ENCODE measurements at regions not wholly inside any gene's neighbourhood (a gene's known extent, or its start where the extent isn't known, plus 50 kb on each side); places are given as distances from the start of the nearest gene placed in this dataset.

DNA sequence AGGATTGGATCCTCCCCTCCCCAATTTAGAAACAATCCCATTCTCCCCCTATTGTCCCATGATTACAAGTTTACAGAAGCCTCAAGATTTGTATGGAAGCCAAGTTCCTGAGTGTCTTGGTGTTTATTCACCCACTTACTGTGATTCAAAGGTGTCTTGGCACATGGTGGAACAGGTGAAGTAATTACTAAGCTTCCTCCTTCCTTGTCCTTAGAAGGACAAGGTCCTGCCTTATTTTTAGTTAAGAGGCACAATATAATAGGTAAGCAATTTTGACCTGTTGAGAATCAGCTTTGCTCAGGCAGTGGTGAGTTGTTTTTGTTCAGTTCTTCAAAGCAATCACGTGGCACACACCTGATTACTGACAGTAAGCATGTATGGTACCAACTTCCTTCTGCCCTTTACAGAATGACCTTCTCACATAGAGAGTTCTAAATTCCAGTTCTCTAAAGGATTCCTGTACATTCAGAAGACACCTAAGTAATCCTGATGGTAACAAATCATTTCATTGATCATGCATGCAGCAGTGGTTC is 60.7 kb upstream of the SLC13A1 start:
- no peak for TF ChIP-seq EZH2phosphoT487 (IDR thresholded peaks at IDR 0.05; ENCODE audit: borderline replicate concordance, low read length)
- TF ChIP-seq, protein P1, sequence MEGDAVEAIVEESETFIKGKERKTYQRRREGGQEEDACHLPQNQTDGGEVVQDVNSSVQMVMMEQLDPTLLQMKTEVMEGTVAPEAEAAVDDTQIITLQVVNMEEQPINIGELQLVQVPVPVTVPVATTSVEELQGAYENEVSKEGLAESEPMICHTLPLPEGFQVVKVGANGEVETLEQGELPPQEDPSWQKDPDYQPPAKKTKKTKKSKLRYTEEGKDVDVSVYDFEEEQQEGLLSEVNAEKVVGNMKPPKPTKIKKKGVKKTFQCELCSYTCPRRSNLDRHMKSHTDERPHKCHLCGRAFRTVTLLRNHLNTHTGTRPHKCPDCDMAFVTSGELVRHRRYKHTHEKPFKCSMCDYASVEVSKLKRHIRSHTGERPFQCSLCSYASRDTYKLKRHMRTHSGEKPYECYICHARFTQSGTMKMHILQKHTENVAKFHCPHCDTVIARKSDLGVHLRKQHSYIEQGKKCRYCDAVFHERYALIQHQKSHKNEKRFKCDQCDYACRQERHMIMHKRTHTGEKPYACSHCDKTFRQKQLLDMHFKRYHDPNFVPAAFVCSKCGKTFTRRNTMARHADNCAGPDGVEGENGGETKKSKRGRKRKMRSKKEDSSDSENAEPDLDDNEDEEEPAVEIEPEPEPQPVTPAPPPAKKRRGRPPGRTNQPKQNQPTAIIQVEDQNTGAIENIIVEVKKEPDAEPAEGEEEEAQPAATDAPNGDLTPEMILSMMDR (conservative IDR thresholded peaks at IDR 0.05; ENCODE audit: low read depth, low read length) = no peak

Measured in PC-3 (cell line).